Spinal cord (tissue), 9 donors: ENCODE measurements at regions not wholly inside any gene's neighbourhood (a gene's known extent, or its start where the extent isn't known, plus 50 kb on each side); places are given as distances from the start of the nearest gene placed in this dataset.

ENCODE experiments used
- DNase-seq, 6 donors: peaks; one replicate each; pipeline versions ENCODE4 v3.0.0 to v3.0.0-alpha.2; 2013 to 2015; ENCODE audit warnings: low spot score in 6 of 6, low read depth in 4 of 6
- H3K27ac ChIP-seq: one replicate; pipeline ENCODE4 v1.5.1; 2013; ENCODE audit warnings: low read depth, low read length, control low read depth
- H3K27me3 ChIP-seq: one replicate; pipeline ENCODE4 v1.6.1; 2013; ENCODE audit warnings: low read length; ENCODE audit not compliant: control insufficient read depth, insufficient read depth
- H3K36me3 ChIP-seq: one replicate; pipeline ENCODE4 v1.6.1; 2013; ENCODE audit warnings: low read length; ENCODE audit not compliant: control insufficient read depth, insufficient read depth
- H3K4me1 ChIP-seq: one replicate; pipeline ENCODE4 v1.6.1; 2013; ENCODE audit warnings: low read length; ENCODE audit not compliant: control insufficient read depth, insufficient read depth
- H3K4me3 ChIP-seq: one replicate; pipeline ENCODE4 v1.5.1; 2013; ENCODE audit warnings: low read depth, low read length, control low read depth
- H3K9me3 ChIP-seq: one replicate; pipeline ENCODE4 v1.6.1; 2013; ENCODE audit warnings: low read length; ENCODE audit not compliant: control insufficient read depth, insufficient read depth
- WGBS: methylation state at CpG from one replicate; pipeline ENCODE4 v1.1.5; 2013; ENCODE audit warnings: missing lambda C conversion rate; ENCODE audit not compliant: insufficient coverage; 5-methylcytosine and 5-hydroxymethylcytosine counted together
- donor health status: healthy.

DNA sequence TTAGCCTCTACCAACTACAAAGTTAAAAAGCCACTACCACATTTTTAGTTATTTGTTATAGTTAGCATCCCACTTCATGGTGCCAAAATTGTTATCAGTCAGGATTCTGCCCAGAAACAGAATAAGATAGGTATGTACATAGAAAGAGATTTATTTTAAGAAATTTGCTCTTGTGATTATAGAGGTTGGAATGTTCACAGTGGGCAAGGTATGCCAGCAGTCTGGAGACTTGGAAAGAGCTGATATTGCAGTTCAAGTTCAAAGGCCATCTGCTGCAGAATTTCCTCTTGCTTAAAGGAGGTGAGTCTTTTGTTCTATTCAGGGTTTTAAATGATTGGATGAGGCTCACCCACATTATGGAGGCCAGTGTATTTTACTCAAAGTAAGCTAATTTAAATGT, 143.8 kb upstream of the POU1F1 start:
- Histone ChIP-seq H3K27me3 (no peaks in the 10 kb centered on the region), H3K9me3 (no peaks in the 10 kb centered on the region), H3K4me3 (no peak overlapping the region), H3K27ac (no peak overlapping the region), H3K36me3 (no peaks in the 10 kb centered on the region), H3K4me1 (no peaks in the 10 kb centered on the region)
- no peak for DNase-seq

DNA sequence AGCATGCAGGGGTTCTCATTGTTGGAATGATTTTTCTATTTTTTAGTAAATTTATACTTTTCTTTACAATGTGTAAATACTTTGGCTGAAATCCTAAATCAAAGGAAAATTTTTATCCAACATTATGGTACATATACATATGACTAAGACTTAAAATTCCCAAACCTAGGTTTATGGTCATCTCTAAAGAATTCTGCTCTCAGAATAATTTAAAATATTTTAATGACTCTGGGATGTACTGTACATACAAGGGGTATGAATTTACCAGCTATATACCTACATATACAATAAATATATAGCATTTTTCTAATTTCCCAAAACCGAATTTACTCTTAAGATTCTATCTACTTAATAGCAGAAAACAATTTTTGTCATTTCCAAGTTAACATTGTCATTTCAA, 137.9 kb upstream of the POU1F1 start:
- Histone ChIP-seq H3K4me1 (no peaks in the 10 kb centered on the region), H3K27me3 (no peaks in the 10 kb centered on the region), H3K9me3 (no peaks in the 10 kb centered on the region), H3K27ac (no peak overlapping the region), H3K36me3 (no peaks in the 10 kb centered on the region), H3K4me3 (no peak overlapping the region)
- DNase-seq, result no peak
- WGBS, result no CpG with 5 or more reads among the region's 1 CpG

DNA sequence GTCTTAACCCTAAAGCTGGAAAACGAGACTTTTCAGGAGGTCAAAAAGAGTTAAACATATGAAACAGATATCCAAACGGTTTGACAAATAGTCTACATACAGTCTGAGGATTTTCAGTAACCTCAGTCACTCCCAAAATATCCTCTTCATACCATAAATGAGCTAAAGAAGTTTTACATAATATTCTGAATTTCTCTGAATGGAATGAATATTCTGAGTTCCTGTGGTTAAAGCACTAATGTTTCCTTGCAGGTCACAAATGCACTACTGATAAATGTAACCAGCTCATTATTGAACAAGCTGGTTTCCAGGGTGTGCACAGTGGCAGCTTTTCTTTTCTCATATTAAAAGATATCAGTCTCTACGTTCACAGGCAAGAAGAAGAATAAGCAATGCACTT, 137.4 kb upstream of the POU1F1 start:
- WGBS, result no CpG with 5 or more reads among the region's 3 CpGs
- no peaks in the 10 kb centered on the region for H3K27me3 ChIP-seq
- no peaks in the 10 kb centered on the region for H3K4me1 ChIP-seq
- H3K9me3 ChIP-seq, result no peaks in the 10 kb centered on the region
- no peak for DNase-seq
- no peak overlapping the region for H3K4me3 ChIP-seq
- no peak overlapping the region for H3K27ac ChIP-seq
- H3K36me3 ChIP-seq, result no peaks in the 10 kb centered on the region

DNA sequence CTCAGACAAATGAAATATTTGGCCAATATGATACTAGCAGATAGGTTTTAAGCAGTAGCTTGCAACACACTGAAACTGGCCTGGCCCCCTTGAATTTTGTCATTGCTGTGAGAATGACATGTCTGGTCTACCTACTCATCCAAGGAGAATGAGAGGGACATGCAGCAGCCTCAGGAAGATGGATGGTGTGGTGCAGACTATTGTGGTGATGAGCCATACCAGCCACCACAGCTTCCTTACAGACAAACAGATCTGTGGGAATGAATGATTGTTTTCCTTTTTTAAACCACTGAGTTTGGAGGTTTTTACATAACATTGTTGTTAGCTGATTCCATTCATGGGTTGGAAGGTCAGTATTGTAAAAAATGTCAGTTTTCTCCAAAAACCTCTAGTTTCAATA, 133.7 kb upstream of the POU1F1 start:
- no peaks in the 10 kb centered on the region for H3K36me3 ChIP-seq
- H3K27ac ChIP-seq, result no peak overlapping the region
- H3K9me3 ChIP-seq, result no peaks in the 10 kb centered on the region
- H3K4me1 ChIP-seq, result no peaks in the 10 kb centered on the region
- no peaks in the 10 kb centered on the region for H3K27me3 ChIP-seq
- no peak for DNase-seq
- no peak overlapping the region for H3K4me3 ChIP-seq

DNA sequence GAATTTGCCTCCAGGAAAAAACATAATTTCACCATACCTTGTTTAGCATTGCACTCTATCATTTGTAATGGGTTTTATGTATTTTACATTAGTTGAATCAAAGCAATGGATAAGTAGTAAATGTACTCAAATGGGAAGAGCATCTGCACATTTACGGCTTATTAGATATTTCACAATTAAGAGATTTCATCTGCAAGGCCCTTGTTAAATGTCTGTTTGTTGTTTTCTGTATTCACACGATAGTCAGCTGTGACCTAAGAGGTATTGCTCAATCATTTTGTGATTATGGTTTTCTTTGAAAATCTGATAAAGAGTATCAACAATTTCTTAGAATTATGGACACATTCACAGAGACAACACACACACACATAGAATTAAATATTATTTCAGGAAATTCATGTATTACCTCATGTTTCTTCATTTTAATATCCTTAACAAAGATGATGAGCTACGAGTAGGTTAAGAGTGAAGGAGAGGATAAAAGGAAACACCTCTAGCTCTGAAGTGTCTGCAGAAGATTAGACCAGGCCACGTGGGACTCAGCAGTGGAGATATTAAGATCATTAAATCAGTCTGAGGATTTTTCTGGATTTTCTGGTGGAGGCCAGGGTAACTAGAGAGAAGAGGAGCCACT, 121.9 kb upstream of the POU1F1 start:
- no peak for DNase-seq
- Histone ChIP-seq H3K4me1 (no peaks in the 10 kb centered on the region), H3K4me3 (no peak overlapping the region), H3K27me3 (no peaks in the 10 kb centered on the region), H3K9me3 (no peaks in the 10 kb centered on the region), H3K27ac (no peak overlapping the region), H3K36me3 (no peaks in the 10 kb centered on the region)
- 40% methylated on average over 1 of the region's 4 CpGs for WGBS

DNA sequence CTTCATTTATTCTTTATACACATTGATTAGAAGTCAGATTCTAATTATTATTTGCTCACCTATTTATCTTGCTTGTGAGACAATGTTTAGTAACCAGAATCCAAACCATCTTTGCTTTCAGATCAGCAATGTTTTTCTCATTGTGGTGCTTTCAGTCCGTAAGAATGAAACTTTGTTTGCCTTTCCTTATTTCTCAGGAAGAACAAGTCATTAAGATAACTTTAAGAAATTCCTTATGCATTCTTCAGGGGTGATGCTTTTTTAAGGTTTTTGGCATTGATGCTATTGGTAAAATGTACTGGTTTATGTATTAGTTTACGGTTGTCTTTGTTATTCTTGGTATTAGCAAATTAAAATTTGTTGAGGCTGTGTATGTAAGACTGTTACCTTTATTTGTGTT, 120.8 kb upstream of the POU1F1 start:
- Histone ChIP-seq H3K36me3 (no peaks in the 10 kb centered on the region), H3K27ac (no peak overlapping the region), H3K9me3 (no peaks in the 10 kb centered on the region), H3K4me3 (no peak overlapping the region), H3K27me3 (no peaks in the 10 kb centered on the region), H3K4me1 (no peaks in the 10 kb centered on the region)
- DNase-seq, result no peak
- no CpG with 5 or more reads among the region's 2 CpGs for WGBS

DNA sequence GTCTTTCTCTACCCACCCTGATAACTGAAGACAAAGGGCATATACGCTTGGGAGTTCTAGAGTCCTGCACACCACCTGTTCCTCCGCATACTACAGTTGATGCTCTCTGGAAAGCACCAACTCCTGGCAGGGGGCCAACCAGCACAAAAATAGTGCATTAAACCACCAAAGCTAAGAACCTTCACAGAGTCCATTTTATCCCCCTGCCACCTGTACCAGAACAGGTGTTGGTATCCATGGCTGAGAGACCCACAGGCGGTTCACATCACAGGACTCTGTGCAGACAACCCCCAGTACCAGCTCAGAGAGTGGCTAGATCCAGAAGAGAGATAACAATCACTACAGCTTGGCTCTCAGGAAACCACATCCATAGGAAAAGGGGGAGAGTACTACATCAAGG, 114.4 kb upstream of the POU1F1 start:
- no peak overlapping the region for H3K27ac ChIP-seq
- no peaks in the 10 kb centered on the region for H3K27me3 ChIP-seq
- DNase-seq, result no peak
- 95% methylated on average over 3 of the region's 3 CpGs for WGBS
- H3K4me3 ChIP-seq, result no peak overlapping the region
- no peaks in the 10 kb centered on the region for H3K9me3 ChIP-seq
- no peaks in the 10 kb centered on the region for H3K4me1 ChIP-seq
- no peaks in the 10 kb centered on the region for H3K36me3 ChIP-seq

DNA sequence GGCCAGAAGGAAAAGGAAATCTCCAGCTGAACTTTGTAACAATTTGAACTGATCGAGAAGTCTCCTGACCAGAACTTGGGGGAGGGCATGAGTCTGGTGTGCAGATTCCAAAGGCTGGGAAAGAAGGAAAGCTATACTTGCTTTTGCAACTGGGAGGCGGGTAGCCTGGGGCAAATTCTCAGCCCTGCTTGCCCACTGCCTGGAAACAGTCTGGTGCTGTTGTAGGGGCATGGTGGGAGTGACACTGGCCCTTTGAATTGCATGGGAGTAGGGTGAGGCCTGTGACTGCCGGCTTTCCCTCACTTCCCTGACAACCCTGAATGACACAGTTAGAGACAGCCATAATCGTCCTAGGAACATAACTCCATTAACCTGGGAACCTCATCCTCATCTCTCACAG, 114.0 kb upstream of the POU1F1 start:
- Histone ChIP-seq H3K27me3 (no peaks in the 10 kb centered on the region), H3K36me3 (no peaks in the 10 kb centered on the region), H3K4me3 (no peak overlapping the region), H3K9me3 (no peaks in the 10 kb centered on the region), H3K27ac (no peak overlapping the region), H3K4me1 (no peaks in the 10 kb centered on the region)
- 80% methylated on average over 4 of the region's 4 CpGs for WGBS
- DNase-seq, result no peak

DNA sequence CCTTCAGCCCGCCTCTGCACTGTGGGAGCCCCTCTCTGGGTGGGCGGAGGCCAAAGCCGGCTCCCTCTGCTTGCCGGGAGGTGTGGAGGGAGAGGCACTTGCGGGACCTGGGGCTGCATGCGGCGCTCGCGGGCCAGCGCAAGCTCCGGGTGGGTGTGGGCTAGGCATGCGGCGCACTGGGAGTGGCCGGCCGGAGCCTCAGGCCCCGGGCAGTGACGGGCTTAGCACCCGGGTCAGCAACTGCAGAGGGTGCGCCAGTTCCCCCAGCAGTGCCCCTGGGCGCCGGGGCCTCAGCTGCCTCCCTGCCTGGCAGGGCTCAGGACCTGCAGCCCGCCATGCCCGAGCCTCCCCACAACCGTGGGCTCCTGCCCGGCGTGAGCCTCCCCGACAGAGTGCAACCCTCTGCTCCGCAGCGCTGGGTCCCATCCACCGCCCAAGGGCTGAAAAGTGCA, 98.9 kb upstream of the POU1F1 start:
- Histone ChIP-seq H3K27me3 (no peaks in the 10 kb centered on the region), H3K36me3 (no peaks in the 10 kb centered on the region), H3K27ac (no peak overlapping the region), H3K4me1 (no peaks in the 10 kb centered on the region), H3K4me3 (no peak overlapping the region), H3K9me3 (no peaks in the 10 kb centered on the region)
- no peak for DNase-seq
- 94% methylated on average over 29 of the region's 30 CpGs for WGBS

DNA sequence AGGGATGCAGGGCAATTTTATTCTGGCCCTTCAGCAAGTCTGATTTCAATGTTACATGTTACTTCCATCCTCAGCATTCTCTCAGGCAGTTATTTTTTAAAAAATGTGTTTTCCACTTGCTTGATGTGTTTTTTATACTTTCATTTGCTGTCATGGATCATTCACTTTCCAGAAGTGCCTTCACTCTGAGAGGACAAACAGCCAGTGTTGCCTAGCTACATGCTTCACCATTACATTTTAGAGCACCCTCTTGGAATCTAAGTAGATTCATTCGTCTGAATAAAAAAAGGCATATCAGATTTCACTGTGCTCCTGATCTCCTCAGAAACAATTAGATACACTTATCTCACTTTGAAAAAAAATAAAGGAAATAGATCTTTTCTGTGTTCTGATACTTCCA, 93.6 kb upstream of the POU1F1 start:
- H3K4me1 ChIP-seq, result no peaks in the 10 kb centered on the region
- H3K9me3 ChIP-seq, result no peaks in the 10 kb centered on the region
- no peak overlapping the region for H3K27ac ChIP-seq
- WGBS, result no CpG with 5 or more reads among the region's 1 CpG
- no peaks in the 10 kb centered on the region for H3K27me3 ChIP-seq
- no peaks in the 10 kb centered on the region for H3K36me3 ChIP-seq
- peak in 3 of 6 donors; percentile 21 to 87 (median 25) for DNase-seq
- H3K4me3 ChIP-seq, result no peak overlapping the region
